ENCODE measurements at regions not wholly inside any gene's neighbourhood (a gene's known extent, or its start where the extent isn't known, plus 50 kb on each side); places are given as distances from the start of the nearest gene placed in this dataset.

- Histone ChIP-seq H3K27ac (no peak overlapping the region), H3K36me3 (no peaks in the 10 kb centered on the region), H3K4me3 (no peak overlapping the region), H3K4me1 (no peaks in the 10 kb centered on the region), H3K27me3 (no peaks in the 10 kb centered on the region), H3K9me3 (peaks cover 0 to 7% of the 10 kb centered on the region in 2 donors)
- TF ChIP-seq CTCF (IDR thresholded peaks at IDR 0.05) = no peak
- intact Hi-C loops (cut with DNase I) = no loop called here
- DNase-seq (no peak), ATAC-seq (no peak)
Observed at GRCh38 chr4:177841258-177841657, 399.0 kb upstream of the AGA start.

- Histone ChIP-seq H3K4me3 (no peak overlapping the region), H3K9me3 (peaks cover 0 to 20% of the 10 kb centered on the region in 2 donors), H3K36me3 (no peaks in the 10 kb centered on the region), H3K4me1 (no peaks in the 10 kb centered on the region), H3K27ac (no peak overlapping the region), H3K27me3 (no peaks in the 10 kb centered on the region)
- DNase-seq = no peak
- ATAC-seq = no peak
- intact Hi-C loops (cut with DNase I) = no loop called here
- TF ChIP-seq CTCF (IDR thresholded peaks at IDR 0.05) = no peak
Observed at GRCh38 chr4:177853229-177853628, 411.0 kb upstream of the AGA start.

GRCh38 chr4:177855507-177856197, 413.4 kb upstream of the AGA start:
- H3K9me3 ChIP-seq = peaks cover 0 to 6% of the 10 kb centered on the region in 2 donors
- no peak for TF ChIP-seq CTCF (IDR thresholded peaks at IDR 0.05)
- H3K27ac ChIP-seq = no peak overlapping the region
- DNase-seq (peak in 1 of 4 donors; percentile 2), ATAC-seq (no peak)
- H3K4me1 ChIP-seq = no peaks in the 10 kb centered on the region
- no peaks in the 10 kb centered on the region for H3K27me3 ChIP-seq
- H3K4me3 ChIP-seq = no peak overlapping the region
- intact Hi-C loops (cut with DNase I) = no loop called here
- no peaks in the 10 kb centered on the region for H3K36me3 ChIP-seq

GRCh38 chr4:177860171-177860570, 417.9 kb upstream of the AGA start:
- no peak for TF ChIP-seq CTCF (IDR thresholded peaks at IDR 0.05)
- ATAC-seq (no peak), DNase-seq (no peak)
- H3K36me3 ChIP-seq = no peaks in the 10 kb centered on the region
- intact Hi-C loops (cut with DNase I) = no loop called here
- H3K27ac ChIP-seq = no peak overlapping the region
- H3K9me3 ChIP-seq = peaks cover 0 to 13% of the 10 kb centered on the region in 2 donors
- H3K27me3 ChIP-seq = no peaks in the 10 kb centered on the region
- H3K4me3 ChIP-seq = no peak overlapping the region
- no peaks in the 10 kb centered on the region for H3K4me1 ChIP-seq

GRCh38 chr4:177861551-177862094, 419.4 kb upstream of the AGA start:
- no peaks in the 10 kb centered on the region for H3K36me3 ChIP-seq
- DNase-seq = no peak
- ATAC-seq = no peak
- H3K4me1 ChIP-seq = no peaks in the 10 kb centered on the region
- H3K27me3 ChIP-seq = no peaks in the 10 kb centered on the region
- no peak overlapping the region for H3K27ac ChIP-seq
- no peak overlapping the region for H3K4me3 ChIP-seq
- H3K9me3 ChIP-seq = peaks cover 0 to 13% of the 10 kb centered on the region in 2 donors
- intact Hi-C loops (cut with DNase I) = no loop called here
- no peak for TF ChIP-seq CTCF (IDR thresholded peaks at IDR 0.05)
